Coronary artery (tissue), 2 donors: ENCODE measurements at regions not wholly inside any gene's neighbourhood (a gene's known extent, or its start where the extent isn't known, plus 50 kb on each side); places are given as distances from the start of the nearest gene placed in this dataset.

Source experiments
- DNase-seq: peaks from one replicate; pipeline ENCODE4 v3.0.0-alpha.2; 2017; ENCODE audit warnings: low spot score
- H3K27ac ChIP-seq, 2 donors: fragments of 200-600 bp; sonication (generic); one replicate each; pipeline ENCODE4 v1.5.1; 2016 to 2019
- H3K4me3 ChIP-seq: fragments of 200-600 bp; sonication (generic); 2 replicates; pipeline ENCODE4 v1.5.1; 2016; ENCODE audit warnings: mild to moderate bottlenecking, moderate library complexity
- TF ChIP-seq, protein P1 (sequence below): fragments of 200-600 bp; sonication (generic); IDR thresholded peaks from one replicate; pipeline ENCODE4 v1.5.1; 2019; ENCODE audit warnings: antibody characterized with exemption

DNA sequence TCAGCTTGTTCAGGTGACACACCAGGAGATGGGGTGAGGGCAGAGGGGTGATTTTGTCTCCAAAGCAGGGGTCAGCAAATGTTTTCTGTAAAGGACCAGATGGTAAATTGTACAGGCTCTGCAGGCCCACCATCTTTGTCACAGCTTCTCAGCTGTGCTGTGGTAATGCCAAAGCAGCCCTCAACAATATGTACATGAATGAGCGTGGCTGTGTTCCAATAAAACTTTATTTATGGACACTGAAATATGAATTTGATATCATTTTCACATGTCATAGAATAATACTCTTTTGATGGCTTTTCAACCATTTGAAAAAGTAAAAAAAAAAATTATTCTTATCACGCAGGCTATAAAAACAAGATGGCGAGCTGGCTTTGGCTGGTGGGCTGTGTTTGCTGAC is 206.4 kb upstream of the RPL38 start:
- Histone ChIP-seq H3K4me3 (no peak overlapping the region), H3K27ac (no peak overlapping the region)
- DNase-seq = no peak
- TF ChIP-seq, protein P1, sequence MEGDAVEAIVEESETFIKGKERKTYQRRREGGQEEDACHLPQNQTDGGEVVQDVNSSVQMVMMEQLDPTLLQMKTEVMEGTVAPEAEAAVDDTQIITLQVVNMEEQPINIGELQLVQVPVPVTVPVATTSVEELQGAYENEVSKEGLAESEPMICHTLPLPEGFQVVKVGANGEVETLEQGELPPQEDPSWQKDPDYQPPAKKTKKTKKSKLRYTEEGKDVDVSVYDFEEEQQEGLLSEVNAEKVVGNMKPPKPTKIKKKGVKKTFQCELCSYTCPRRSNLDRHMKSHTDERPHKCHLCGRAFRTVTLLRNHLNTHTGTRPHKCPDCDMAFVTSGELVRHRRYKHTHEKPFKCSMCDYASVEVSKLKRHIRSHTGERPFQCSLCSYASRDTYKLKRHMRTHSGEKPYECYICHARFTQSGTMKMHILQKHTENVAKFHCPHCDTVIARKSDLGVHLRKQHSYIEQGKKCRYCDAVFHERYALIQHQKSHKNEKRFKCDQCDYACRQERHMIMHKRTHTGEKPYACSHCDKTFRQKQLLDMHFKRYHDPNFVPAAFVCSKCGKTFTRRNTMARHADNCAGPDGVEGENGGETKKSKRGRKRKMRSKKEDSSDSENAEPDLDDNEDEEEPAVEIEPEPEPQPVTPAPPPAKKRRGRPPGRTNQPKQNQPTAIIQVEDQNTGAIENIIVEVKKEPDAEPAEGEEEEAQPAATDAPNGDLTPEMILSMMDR = no peak

DNA sequence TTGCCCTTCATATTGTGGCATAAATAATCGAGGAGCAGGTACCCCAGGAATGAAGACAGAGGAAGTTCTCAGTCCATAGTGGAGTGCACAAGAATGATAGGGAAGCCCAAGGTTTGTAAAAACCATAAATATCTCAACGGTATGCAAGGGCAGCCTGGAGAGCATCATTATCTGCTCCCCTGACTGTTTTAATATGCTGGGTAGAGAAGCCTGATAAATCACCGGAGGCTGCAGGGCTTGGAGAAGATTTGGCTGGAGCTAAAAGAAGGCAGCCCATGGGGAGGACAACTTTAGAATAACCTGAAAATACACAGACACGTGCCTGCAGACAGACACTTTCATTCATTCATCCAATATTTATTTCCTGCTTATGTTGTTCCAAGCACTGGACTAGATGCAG is 205.2 kb upstream of the RPL38 start:
- DNase-seq = no peak
- TF ChIP-seq, protein P1 = no peak
- Histone ChIP-seq H3K4me3 (no peak overlapping the region), H3K27ac (no peak overlapping the region)

DNA sequence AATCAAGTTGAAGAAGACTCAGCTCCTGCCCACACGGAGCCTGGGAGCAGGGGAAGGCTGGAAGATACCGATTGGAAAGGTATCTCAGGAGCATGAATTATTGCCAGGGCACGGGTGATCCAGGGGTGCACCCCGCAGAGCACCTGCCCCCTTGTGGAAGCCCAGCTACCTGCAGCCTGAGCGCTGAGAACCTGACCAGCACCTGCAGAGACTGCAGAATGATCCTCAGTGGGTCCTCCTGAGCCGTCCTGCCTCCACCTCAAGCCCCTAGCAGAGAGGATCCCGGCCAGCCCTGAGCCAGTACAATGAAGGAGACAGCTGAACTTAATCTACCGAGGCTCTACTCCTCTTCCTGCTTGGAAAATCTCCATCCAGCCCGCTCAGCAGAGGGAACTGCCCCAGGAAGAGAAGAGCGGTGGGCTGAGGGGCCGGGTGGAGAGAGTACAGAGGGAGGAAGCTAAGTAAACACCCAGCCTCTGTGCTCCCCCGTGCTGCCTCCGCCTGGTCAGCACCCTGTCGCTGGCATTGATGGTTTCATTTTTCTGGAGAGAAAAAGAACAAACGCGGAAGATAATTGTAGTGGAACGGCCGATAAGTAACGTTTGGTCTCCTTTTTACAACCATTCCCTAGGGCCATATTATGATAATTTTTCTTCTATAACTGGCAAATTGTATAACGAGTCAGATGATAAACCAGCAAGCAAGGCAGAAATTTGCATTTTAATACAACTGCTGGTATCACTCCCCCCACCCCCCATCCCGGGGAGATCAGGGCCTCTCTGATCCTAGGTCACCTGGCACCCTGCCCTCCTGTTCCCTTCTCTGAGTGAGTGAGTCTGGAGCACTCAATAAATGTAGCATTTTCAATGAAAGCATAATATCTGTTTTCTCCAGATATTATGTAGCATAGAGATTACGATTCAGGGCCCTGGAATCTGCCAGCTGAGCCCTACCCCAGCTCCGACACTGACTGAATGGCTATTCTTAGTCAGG is 204.5 kb upstream of the RPL38 start:
- Histone ChIP-seq H3K27ac (no peak overlapping the region), H3K4me3 (peak overlapping the region; percentile 30)
- DNase-seq = no peak
- TF ChIP-seq, protein P1 = peak; percentile 32

DNA sequence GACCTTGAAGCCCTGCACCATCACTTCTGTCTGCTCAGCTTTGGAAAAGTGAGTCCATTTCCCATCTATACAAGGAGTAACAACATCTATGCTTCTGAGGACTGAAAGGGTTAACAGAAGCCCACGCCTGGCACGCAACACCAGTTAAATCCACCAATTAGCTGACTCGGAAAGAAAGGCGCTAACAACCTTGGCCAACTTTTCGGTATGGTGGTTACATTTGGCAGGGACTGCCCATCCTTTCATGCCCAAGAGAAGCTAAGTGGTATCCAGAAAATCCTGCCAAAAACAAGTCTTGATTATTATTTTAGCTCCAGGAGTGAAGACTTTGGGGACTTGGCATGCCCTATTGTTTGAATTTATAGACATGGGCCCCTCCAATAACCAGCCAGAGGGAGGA is 202.3 kb upstream of the RPL38 start:
- DNase-seq = no peak
- no peak overlapping the region for H3K4me3 ChIP-seq
- TF ChIP-seq, protein P1 = no peak
- H3K27ac ChIP-seq = no peak overlapping the region

DNA sequence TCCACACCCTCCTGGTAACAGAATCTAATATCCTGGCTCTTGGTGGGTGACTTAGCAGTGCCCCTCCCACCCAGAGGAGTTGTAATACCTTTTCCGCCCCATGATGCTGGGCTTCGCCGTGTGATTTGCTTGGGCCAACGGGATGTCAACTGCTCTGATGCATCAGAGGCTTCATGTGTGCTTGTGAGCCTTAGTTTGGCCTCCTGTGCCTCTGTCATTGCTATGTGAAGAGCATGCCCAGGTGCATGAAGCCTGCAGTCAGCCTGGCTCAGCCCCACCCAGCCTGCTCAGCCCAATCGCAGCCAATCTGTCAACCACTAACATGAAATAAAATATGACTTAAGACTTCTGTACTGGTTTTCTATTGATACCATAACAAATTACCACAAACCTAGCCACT is 201.2 kb upstream of the RPL38 start:
- no peak overlapping the region for H3K27ac ChIP-seq
- H3K4me3 ChIP-seq = no peak overlapping the region
- no peak for DNase-seq
- TF ChIP-seq, protein P1 = no peak

DNA sequence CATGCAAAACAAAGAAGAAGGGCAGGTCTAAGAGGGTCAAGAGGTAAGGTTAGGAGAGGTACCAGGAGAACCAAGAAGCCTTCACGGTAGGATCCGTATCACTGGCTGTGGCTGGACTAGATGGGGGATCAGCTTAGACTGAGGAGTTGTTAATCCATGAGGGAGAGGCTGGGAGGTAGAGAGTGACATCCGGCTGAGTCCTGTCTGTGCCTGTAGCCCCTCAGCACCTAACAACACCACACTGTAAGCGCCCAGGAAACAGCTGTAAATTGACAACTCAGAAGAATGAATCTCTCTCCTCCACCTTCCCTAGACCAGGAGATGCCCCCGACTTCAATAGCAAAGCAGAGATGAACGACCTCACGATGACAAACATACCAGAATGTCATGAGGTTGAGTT is 199.4 kb upstream of the RPL38 start:
- Histone ChIP-seq H3K4me3 (no peak overlapping the region), H3K27ac (no peak overlapping the region)
- DNase-seq = no peak
- TF ChIP-seq, protein P1 = no peak

DNA sequence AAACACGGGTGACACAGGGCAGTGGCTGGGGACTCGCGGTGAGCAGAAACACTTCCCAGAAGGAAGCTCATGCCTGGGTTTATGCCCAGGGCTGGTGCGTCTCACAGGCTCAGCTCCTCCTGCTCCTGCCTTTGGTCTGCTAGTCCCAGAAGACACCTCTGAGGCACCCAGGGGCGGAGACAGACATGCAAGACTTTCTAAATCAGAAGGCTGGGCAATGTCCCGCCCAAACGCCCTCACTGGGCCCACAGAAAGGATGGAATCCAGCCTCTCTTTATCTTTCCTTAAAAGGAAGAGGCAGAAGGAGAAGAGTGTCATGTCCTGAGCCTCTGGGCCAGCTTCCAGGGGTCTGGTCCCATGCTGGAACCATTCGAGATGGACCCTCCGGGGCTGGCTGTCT is 197.7 kb upstream of the RPL38 start:
- TF ChIP-seq, protein P1 = no peak
- Histone ChIP-seq H3K4me3 (no peak overlapping the region), H3K27ac (no peak overlapping the region)
- DNase-seq = no peak
